Fibroblast of skin of scalp (primary cell): ENCODE measurements at regions not wholly inside any gene's neighbourhood (a gene's known extent, or its start where the extent isn't known, plus 50 kb on each side); places are given as distances from the start of the nearest gene placed in this dataset.
"Not testable (repeated sequence)": the region's sequence is repeated elsewhere in the genome, so short reads cannot be mapped to it uniquely, and the experiment has no call there.

Experiments
- DNase-seq: peaks from one replicate; pipeline ENCODE4 v3.0.0-alpha.2; 2013

DNA sequence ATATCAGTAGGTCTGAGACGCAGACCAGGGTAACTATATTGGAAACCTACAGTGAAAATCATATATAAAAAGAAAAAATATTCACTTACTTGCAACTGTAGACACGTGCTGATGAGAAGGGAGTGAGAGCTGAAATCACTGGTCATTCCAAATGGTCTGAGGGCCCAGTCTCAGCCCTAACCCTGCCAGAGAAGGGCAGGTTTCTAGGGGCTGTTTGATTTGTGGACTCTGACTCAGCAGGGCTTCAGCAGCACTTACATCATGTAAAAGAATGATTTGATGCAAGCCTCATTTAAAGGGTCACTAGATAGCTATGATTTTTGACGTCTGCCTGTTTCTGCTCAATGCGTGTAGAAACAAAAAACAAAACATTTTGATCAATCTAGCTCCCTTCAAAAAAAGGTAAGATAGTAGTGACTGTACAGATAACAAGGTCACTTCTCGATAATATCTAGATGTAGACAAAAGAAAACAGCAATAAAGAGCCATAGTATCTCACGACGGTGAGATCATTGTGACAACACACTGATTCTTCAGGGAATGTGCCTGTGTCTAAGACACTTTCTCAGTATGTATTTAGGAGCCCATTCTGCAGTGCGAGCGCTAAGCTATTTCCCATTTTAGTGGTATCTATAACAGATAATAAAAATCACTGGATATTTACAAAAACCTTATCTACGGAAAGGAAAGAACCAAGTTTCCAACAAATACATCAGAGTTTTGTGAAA lies 307.2 kb downstream of the HIVEP2 start:
- DNase-seq, result no peak

DNA sequence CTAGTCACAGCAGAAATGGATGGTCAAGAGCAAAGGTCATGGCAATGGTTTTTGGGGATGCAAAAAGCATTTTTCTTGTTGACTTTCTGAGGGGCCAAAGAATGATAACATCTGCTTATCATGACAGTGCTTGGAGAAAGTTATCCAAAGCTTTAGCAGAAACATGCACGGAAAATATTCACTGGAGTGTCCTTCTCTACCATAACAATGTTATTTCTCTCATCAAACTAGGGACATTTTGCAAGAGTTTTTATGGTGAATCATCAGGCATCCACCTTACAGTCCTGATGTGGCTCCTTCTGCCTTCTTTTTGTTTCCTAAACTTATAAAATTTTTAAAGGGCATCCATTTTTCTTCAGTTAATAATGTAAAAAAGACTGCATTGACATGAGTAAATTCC lies 302.3 kb downstream of the HIVEP2 start:
- no peak for DNase-seq

DNA sequence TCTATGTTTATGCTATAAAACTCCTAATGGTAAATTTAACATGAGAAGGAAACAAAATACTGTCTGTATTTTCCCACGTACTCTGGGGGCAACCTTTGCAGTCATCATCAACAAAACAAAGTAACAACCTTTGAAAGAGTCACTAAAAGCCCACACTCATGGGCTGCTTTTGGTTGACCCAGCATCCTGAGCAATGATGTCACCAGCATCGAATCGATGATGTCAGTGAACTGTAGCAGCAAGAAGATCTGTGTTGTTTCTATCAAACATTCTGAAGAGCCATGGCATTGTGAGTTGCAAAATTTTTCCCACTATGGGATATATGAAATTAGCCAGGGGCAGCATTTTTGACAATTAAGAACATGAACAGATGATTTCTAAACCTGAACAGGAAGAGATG lies 300.1 kb downstream of the HIVEP2 start:
- no peak for DNase-seq

DNA sequence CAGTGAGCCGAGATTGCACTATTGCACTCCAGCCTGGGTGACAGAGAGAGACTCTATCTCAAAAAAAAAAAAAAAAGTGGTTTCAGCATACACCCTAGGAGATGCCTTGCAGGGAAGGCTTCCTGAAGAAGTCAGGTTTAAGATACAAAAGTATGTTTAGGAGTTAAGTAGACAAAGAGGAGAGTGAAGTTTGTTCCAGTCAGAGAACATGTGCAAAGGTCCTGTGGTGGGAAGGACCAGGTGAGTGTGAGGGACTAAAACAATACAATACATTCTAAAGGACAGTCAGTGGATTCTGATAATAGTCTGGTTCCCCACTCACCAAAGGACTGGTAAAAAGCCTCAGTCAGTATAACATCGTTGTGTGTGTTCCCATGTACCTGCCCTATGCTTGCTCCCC lies 299.3 kb downstream of the HIVEP2 start:
- DNase-seq, result no peak

DNA sequence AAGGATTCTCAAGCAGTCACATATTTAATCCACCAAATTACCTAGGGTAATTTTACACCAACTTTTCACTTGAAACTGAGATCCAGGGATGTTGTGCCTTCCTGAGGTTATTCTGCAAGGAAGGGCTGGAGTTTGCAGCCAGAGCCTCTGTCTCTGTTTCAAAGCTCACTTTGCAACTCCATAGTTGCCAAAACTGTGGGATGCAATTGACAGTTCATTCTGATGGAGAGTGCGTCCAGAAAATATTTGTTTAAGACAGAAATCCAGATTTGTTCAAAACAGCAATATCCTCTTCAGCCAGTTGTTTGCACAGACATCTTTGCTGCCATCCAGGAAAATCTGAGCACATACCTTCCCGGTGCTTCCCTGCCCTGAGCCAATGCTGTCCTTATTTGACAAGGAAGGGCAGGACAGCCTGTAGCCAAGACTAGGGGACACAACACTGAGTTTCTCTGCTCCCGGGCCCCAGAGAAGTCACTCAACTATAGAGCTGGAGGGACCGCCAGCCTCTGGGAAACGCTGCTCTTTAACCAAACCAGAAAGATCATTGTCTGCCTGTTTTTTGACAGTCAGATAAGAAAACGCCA lies 297.4 kb downstream of the HIVEP2 start:
- no peak for DNase-seq

DNA sequence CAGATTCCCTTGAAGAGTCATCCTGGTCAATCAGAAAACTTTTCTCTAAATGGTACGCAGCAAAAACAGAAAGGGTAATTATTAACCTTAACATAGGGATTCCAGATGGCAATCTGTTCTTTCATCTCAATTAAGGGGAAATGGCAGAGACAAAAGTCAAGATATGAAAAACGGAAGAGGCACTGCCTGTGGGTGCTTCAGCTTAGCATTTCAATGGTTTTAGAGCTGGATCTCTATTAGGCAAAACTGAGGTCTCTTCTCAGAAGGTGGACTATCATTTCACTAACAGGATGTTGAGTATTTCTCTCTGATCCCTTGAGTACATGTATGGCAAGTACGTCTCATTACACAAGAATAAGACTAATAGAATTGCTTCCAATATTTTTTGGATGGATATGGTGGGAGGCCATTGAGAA lies 296.9 kb downstream of the HIVEP2 start:
- no peak for DNase-seq

DNA sequence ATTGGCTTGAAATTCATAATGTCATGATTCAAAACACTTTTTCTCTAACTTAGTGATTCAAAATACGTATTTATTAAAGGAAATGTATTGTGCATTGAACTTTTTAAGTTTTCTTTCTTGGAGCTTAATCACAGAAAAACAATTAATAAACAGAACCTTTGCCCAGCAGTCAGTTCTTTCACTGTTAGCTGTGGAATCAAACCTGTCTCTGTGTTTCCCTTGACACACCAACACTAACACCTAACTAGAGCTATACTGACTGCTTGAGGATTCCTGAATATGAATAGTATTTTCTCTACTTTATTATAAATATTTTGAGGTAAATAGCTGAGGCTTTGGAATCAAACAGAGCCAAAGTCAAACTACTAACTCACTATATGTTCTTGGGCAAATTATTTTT lies 296.4 kb downstream of the HIVEP2 start:
- DNase-seq, result no peak

DNA sequence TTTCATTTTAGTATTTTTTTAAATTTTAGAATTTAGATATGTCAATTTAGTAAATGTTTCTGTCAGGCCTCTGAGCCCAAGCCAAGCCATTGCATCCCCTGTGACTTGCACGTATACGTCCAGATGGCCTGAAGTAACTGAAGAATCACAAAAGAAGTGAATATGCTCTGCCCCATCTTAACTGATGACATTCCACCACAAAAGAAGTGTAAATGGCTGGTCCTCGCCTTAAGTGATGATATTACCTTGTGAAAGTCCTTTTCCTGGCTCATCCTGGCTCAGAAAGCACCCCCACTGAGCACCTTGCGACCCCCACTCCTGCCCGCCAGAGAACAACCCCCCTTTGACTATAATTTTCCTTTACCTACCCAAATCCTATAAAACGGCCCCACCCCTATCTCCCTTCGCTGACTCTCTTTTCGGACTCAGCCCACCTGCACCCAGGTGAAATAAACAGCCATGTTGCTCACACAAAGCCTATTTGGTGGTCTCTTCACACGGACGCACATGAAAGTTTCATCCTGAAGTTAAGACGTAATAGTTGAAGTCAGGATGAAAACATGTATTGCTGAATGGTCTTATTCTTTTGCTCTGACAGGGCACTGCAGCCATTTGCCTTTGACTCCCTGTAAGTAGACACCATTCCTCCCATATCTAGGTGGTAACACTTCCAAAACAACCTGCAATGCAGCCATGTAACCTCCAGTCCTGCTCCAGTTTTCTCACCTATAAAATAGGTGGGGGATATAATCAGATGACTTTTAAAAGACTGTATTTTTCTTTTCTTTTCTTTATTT lies 295.3 kb downstream of the HIVEP2 start:
- DNase-seq, result not testable (repeated sequence)

DNA sequence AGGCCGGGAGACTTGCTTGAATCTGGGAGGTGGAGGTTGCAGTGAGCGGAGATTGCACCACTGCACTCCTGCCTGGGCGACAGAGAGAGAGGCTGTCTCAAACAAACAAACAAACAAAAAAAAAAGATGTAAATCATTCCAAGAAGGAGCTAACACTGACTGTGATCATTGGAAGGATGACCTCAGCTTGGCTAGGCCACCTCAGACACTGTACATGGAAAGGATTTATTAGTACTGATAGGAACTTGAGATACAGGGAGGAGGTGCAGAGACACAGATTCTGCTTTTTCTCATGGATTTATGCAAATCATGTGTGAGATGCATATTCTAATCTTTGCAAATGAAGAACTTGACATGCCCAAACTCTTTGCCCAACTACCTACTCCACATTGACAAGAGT lies 293.6 kb downstream of the HIVEP2 start:
- no peak for DNase-seq

DNA sequence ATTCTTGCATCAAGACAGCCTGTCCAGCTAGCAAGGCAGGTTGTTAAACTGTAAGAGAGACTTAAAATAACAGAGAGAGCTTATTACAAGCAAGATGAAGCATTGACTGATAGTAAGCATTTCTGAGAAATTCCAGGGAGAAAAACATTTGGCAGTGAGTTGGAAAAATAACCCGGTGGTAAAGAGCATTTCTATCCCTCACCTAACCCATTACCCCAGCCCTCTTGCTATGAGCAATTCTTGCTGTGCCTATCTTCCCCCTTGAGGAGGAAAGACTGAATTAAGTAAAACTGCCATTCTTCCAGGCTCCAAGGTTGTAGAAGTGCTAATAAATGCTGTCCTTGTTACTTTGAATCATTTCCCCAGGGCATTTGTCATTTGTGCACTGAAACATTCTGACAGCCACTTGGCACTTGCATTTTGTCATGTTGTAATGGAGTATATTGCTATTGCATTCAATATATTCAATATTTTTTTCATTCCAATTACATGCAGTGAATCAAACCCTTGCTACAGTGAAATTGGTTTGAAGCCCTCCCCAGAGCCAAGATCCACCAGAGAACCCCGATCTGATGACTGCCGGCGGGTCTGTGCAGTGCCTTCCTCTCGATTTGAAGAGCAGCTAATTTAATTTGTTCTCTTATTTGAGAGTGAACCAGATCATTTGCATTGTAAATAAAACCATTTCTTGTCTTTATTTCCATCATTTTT lies 291.1 kb downstream of the HIVEP2 start:
- no peak for DNase-seq

DNA sequence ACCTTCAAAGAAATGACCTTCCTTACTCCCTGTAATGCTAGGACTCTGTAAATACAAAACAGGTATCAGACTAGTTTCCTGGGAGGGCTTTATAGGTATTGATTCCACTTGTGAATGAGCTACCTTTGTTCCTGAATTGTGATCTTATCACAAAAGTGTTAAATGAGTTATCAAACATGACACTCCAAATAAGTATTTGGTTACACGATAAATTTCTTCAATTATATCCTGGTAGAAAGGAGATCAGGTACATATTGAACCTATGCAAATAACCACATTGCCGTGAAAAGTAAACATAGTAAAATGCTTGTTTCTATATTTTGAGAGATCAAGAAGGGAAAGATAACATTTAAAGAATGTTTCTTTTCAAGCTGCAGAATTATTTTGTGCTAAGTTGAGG lies 285.3 kb downstream of the HIVEP2 start:
- no peak for DNase-seq

DNA sequence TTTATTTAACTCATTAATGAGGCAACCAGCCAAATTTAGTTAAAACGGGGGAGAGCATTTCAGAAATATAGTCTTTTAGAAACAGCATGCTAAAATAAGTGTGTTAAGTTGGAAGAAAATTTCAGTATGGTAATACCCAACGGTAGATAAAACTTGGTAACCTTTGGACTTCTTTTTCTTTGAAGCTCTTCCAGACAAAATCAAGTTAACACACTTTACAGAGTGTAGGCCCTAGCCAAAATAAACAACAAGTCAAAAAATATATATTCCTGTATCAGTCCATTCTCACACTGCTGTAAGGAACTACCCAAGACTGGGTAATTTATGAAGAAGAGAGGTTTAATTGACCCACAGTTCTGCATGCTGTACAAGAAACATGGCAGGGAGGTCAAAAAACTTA lies 279.6 kb downstream of the HIVEP2 start:
- no peak for DNase-seq

DNA sequence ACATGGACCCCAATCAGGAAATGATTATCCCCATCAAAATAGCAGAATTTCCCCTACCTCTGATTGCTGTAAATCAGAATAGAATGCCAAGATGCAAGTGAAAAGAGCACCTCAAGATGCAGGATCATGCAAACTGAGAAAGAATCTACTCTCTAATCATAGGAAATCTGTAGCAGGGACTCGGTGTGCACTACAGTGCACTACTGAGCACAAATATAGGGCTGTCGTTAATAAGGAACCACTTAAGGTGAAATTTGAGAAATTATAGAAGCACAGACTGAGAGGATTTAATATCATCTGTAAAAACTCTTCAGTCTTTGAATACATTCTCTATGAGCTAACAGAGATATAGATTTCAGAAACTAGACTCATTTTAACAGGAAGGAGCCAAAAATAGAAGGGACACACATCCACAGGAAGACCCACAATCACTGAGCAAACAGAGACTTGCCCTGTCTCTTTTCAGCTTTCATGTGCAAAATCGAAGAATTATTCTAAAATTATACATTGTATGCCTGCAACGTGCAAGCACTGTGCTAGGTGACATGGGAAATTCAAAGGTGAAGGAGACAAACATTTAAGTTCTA lies 278.3 kb downstream of the HIVEP2 start:
- no peak for DNase-seq

DNA sequence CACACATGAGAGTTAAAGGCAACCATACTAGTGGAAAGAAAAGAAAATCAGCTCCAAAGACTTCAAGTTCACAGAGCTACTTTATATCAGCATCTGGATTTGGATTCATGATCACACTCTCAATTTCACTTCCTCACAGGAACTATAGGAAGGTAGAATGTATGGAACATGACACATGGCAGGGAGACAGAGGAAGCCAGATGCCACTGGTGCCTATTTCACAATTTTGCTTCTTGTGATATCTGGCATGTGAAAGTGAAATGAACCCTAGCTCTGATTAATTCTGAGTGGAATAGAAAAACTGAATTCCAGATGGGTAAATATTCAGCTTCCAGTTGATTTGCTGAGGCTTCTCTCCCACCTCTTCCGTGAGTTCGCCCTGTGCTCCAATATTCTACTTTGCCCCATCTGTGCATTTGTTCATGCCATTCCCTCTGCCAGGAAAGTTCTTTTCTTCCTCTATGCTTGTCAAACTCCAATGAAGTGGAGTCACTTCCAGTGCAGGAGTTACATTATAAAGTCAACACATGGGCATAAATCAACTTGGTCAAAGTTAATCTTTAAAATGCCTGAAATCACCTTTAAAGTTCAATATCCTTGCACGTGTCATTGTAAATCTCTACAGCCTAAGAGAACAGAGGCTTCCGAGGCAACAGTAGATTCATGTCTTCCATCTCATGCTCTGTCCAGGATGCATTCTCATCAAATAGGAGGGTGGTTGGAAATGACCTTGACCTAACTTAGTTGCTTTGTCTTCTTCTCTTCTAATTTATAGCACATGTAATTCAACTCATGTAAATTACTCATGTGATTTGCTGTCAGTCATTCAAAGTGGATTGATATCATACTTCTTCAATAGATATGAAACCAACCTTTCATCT lies 275.3 kb downstream of the HIVEP2 start:
- no peak for DNase-seq

DNA sequence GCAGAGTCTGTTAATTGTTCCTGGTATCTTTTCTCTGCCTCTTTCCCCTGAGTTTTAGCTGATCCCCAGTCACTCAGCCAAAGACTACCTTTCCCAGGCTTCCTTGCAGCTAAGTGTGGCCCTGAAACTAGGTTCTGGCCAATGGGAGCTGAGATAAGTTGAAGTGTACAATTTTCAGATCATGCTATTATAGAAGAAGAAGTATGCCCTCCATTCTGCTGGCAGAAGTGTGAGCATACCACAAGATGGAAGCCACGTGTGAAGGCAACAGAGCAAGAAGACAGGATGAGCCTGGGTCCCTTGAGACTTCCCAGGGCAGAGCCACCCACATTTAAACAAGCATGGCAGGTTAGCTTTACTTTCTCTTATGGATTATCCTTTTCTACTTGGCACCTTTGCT lies 273.2 kb downstream of the HIVEP2 start:
- DNase-seq, result no peak

DNA sequence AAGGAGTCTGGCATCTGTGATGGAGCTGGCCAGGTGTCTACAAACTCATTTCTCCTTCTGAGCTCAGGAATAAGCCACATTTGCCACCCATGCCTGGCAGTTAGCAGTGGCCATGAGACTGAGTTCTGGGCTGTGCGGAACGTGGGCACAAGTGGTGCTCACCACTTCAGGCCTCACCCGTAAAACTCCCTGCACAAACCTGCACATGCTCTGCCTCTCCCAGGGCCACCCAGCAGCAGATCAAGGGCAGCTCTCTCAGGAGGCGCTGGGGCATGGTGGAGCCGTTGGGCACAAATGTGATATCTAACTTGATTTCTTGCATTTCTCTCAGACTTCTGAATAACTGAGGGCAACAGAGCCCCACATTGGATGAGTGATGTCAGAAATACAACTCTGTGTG lies 269.5 kb downstream of the HIVEP2 start:
- DNase-seq, result no peak

DNA sequence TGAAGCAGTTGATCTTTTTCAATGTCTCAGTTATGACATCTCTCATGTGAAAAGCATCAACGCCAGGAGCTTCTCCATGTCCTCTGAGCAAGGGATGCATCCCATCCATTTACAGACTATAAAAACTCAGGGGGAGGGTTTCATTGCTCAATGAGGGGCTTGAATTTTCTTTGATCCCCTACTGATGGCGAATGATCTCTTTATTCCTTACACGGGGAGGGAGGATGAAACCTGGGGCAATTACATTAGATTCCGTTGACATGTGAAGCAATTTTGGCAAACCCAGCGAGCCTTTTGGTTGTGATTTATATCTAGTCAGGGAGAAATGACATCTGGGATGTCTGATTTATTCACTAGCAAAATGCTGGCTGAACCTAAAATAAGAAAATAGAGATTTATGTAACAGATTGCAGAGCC lies 268.9 kb downstream of the HIVEP2 start:
- no peak for DNase-seq

DNA sequence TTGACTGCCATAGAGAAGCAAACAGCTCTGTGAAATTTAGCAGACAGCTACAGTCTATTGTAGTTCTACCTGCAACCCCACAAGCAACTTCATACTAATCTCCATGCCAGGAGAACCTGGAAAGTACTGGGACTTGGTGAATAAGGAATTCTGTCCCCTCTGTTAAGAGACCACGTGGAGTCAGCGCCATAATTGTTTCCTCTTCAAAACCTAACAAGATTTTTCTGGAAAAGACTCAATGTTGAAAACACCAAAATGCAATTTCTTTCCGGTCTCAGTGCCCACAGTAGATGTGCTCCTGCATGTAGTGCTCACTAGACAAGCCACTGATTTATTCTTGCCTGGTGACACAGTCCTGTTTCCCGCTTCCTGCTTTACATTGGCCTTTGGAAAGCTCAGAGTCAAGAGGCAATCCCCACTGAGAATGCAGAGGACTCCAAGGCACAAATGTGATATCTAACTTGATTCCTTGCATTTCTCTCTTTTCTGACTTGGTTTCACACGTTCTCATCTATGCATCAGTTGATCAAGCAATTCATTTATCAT lies 268.3 kb downstream of the HIVEP2 start:
- no peak for DNase-seq

DNA sequence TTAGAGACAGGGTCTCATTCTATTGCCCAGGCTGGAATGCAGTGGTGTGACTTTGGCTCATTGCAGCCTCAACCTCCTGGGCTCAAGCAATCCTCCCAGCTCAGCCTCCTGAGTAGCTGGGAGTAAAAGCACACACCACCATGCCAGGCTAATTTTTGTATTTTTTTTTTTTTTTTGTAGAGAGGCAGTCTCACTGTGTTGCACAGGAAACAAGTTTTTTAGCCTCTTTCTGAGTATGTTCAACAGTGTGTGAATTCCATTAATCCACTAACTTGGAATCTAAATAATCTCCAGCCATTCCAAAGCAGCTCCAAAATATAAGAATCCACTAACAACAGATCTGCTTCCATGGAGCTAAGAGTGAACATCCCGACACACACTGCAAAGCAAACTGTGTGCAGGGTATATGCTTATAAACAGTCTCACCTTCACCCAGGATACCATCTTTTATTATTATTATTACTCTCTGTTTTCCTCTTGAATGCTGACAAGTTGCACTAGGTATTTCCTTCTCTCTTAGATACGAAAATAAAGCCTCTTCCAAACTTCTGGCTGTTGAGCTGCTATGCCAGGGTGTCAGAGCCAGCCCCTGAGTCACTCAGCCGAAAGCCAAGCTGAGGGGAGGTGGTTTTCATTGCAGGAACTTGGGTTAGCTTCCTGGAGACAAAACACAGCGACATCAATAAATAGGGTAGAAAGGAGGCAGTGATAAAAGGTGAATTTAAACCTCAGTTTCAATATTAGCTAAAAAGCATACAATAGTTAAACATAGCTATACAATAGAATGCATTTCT lies 264.9 kb downstream of the HIVEP2 start:
- no peak for DNase-seq

DNA sequence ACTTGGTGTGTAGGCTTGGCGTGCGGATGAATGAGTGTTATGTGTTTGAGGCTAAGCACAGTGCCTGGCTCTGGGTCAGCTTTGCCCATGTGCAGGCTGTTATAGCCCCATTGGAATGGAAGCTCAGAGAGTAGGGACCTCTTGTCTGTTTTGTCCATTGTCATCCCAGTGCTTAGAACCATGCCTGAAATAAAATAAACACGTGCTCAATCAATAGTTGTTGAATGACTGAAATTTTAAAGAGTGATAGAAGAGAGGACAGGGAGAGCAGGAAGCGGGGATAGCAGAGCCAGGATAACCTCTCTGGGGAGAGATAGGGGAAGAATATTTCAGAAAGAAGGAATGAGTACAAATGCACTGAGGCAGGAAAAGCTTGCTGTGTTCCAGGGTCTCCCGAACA lies 263.9 kb downstream of the HIVEP2 start:
- no peak for DNase-seq

DNA sequence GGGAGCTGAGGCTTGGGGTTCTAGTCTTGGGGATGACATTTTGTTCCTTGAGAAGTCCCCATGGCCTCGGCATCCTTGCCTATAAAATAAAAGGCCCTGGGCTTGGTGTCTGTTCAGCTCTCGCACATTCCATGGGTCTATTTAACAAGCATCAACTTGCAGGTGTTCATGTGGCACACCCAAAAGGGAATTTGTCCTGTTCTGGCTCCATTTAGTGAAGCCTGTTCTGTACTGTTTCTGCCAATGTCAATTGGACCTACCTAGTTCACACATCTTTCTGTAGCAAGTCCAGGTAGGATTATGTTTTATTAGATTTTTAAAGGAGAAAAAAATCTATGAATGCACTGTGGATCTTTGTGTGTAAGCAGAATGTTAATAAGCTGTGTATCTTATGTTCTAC lies 262.0 kb downstream of the HIVEP2 start:
- no peak for DNase-seq
